ENCODE measurements at regions not wholly inside any gene's neighbourhood (a gene's known extent, or its start where the extent isn't known, plus 50 kb on each side); places are given as distances from the start of the nearest gene placed in this dataset.

DNA sequence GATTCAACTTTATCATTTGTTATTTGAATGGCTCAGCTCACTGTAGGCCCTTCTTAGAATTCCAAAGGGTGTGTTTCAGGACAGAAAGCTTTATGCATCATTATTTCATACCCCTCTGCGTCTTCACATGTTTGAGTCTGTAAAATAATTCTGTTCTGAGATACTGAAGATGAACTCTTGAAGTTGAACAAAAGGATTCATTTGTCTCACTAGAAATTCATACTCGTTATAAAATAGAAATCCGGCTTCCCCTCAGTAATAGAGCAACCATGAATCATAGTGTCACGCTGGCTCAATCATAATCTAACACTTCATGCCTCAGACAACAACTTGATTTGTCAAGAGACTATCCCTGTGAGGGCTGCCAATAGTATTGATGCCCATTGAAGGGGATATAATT lies 1015.4 kb upstream of the SEMA6D start (continued):
- TF ChIP-seq, protein P1, sequence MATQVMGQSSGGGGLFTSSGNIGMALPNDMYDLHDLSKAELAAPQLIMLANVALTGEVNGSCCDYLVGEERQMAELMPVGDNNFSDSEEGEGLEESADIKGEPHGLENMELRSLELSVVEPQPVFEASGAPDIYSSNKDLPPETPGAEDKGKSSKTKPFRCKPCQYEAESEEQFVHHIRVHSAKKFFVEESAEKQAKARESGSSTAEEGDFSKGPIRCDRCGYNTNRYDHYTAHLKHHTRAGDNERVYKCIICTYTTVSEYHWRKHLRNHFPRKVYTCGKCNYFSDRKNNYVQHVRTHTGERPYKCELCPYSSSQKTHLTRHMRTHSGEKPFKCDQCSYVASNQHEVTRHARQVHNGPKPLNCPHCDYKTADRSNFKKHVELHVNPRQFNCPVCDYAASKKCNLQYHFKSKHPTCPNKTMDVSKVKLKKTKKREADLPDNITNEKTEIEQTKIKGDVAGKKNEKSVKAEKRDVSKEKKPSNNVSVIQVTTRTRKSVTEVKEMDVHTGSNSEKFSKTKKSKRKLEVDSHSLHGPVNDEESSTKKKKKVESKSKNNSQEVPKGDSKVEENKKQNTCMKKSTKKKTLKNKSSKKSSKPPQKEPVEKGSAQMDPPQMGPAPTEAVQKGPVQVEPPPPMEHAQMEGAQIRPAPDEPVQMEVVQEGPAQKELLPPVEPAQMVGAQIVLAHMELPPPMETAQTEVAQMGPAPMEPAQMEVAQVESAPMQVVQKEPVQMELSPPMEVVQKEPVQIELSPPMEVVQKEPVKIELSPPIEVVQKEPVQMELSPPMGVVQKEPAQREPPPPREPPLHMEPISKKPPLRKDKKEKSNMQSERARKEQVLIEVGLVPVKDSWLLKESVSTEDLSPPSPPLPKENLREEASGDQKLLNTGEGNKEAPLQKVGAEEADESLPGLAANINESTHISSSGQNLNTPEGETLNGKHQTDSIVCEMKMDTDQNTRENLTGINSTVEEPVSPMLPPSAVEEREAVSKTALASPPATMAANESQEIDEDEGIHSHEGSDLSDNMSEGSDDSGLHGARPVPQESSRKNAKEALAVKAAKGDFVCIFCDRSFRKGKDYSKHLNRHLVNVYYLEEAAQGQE (IDR thresholded peaks at IDR 0.05) = no peak
- TF ChIP-seq GABPA (IDR thresholded peaks at IDR 0.05 in 1 of 2, conservative IDR thresholded peaks at IDR 0.05 in 1 of 2) = no peak
- no peak for TF ChIP-seq FOXA1 (IDR thresholded peaks at IDR 0.05)
- no peak for TF ChIP-seq HNF4G (IDR thresholded peaks at IDR 0.05)
- TF ChIP-seq YY1 (IDR thresholded peaks at IDR 0.05) = no peak

DNA sequence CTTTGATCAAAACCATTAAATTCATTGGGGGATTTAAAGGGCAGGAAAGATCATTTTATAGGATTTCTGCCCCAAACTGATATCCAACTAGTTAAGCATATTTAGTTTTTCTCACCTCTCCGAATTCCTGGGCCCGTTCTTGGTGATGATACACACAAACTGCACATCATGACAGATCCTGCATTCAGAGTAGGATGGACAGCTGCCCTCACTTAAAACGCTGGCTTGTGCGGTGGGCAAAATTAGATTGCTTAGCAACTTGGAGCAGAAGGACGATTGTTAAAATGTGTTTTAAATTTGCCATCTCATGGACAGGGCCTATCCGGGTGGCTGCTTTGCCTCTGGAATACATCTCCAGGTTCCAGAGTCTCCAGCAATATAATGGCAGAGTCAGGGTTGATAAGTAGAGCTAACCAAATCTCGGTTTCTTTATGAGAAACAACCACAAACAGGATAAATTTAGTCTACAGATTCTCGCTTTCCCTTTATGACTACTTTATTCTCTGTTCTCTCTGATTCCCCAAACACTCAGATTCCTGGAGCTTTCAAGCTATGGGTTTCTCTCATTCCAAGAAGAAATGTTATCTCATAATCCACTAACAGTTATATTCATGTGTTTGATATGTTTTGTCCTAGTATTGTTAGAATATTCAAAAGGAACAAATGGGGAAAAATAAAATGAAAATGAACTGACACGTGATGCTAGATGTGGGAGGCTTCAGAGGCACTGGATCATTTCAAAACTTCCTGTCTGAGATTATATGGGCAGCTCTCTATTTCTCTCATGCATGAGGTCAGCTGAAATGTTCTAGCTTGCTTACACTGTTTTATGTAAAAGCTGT lies 1014.1 kb upstream of the SEMA6D start:
- TF ChIP-seq, protein P1 (IDR thresholded peaks at IDR 0.05) = no peak
- TF ChIP-seq NR2F2 (IDR thresholded peaks at IDR 0.05) = peak; percentile 62
- no peaks in the 10 kb centered on the region for H3K9me3 ChIP-seq (ENCODE audit: control insufficient read depth in 4 of 4, low read length in 3 of 4)
- no peak overlapping the region for H3K9ac ChIP-seq (ENCODE audit: low read depth in 1 of 2, low read length in 2 of 2)
- no peak for DNase-seq (ENCODE audit: low spot score)
- WGBS = 66% methylated on average over 9 of the region's 9 CpGs
- H3K36me3 ChIP-seq (ENCODE audit: control insufficient read depth in 4 of 4, insufficient read depth in 3 of 4, low read depth in 1 of 4, low read length in 3 of 4) = no peaks in the 10 kb centered on the region
- no peaks in the 10 kb centered on the region for H3K4me1 ChIP-seq (ENCODE audit: control insufficient read depth in 4 of 4, insufficient read depth in 4 of 4, low read length in 3 of 4)
- no peak overlapping the region for H3K4me3 ChIP-seq (ENCODE audit: low read depth in 1 of 3, low read length in 3 of 3)
- H3K27me3 ChIP-seq (ENCODE audit: control insufficient read depth in 4 of 4, insufficient read depth in 4 of 4, low read length in 3 of 4) = no peaks in the 10 kb centered on the region
- no peak overlapping the region for H3K27ac ChIP-seq (ENCODE audit: low read depth in 1 of 2, low read length in 2 of 2)

DNA sequence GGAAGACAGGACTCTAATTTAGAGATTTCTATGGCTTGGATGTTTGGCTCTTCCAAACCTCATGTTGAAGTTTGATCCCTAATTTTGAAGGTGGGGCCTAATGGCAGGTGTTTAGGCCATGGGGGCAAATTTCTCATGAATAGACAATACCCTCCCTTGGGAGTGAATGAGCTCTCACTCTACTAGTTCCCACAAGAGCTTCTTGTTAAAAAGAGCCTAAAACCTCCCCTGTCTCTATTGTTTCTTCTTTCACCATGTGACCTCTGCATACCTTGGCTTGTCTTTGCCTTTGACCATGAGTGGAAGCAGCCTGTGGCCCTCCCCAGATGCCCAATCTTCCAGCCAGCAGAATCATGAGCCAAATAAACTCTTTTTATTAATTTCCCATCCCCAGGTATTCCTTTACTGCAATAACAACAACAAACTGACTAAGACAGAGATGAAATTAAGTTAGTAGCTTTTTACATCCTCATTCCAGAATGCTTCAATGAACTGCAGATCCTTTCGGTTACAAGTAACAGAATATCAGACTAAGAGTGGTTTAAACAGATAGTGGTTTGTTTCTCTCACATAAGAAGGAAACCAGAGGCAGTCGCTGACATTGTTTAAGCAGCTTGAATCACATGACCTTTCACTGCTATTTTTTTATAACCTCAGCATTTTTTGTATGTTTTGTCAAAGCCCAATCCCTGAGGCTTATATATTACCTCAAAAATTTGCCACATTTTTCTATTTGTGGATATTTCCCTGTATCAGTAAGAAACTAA lies 1013.3 kb upstream of the SEMA6D start:
- Histone ChIP-seq H3K27me3 (ENCODE audit: control insufficient read depth in 4 of 4, insufficient read depth in 4 of 4, low read length in 3 of 4) (no peaks in the 10 kb centered on the region), H3K36me3 (ENCODE audit: control insufficient read depth in 4 of 4, insufficient read depth in 3 of 4, low read depth in 1 of 4, low read length in 3 of 4) (no peaks in the 10 kb centered on the region), H3K9me3 (ENCODE audit: control insufficient read depth in 4 of 4, low read length in 3 of 4) (no peaks in the 10 kb centered on the region), H3K27ac (ENCODE audit: low read depth in 1 of 2, low read length in 2 of 2) (no peak overlapping the region), H3K9ac (ENCODE audit: low read depth in 1 of 2, low read length in 2 of 2) (no peak overlapping the region), H3K4me1 (ENCODE audit: control insufficient read depth in 4 of 4, insufficient read depth in 4 of 4, low read length in 3 of 4) (no peaks in the 10 kb centered on the region), H3K4me3 (ENCODE audit: low read depth in 1 of 3, low read length in 3 of 3) (no peak overlapping the region)
- no peak for DNase-seq (ENCODE audit: low spot score)
- 58% methylated on average over 2 of the region's 2 CpGs for WGBS
- no peak for TF ChIP-seq RXRA (IDR thresholded peaks at IDR 0.05)
- TF ChIP-seq, protein P2, sequence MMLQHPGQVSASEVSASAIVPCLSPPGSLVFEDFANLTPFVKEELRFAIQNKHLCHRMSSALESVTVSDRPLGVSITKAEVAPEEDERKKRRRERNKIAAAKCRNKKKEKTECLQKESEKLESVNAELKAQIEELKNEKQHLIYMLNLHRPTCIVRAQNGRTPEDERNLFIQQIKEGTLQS (IDR thresholded peaks at IDR 0.05) = no peak
- TF ChIP-seq, protein P3, sequence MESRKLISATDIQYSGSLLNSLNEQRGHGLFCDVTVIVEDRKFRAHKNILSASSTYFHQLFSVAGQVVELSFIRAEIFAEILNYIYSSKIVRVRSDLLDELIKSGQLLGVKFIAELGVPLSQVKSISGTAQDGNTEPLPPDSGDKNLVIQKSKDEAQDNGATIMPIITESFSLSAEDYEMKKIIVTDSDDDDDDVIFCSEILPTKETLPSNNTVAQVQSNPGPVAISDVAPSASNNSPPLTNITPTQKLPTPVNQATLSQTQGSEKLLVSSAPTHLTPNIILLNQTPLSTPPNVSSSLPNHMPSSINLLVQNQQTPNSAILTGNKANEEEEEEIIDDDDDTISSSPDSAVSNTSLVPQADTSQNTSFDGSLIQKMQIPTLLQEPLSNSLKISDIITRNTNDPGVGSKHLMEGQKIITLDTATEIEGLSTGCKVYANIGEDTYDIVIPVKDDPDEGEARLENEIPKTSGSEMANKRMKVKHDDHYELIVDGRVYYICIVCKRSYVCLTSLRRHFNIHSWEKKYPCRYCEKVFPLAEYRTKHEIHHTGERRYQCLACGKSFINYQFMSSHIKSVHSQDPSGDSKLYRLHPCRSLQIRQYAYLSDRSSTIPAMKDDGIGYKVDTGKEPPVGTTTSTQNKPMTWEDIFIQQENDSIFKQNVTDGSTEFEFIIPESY (IDR thresholded peaks at IDR 0.05) = no peak
- no peak for TF ChIP-seq EGR1 (IDR thresholded peaks at IDR 0.05; ENCODE audit: low read depth in 2 of 2)
- no peak for TF ChIP-seq FOXA2 (IDR thresholded peaks at IDR 0.05)
- TF ChIP-seq, protein P1 (IDR thresholded peaks at IDR 0.05) = no peak
- TF ChIP-seq, protein P4, sequence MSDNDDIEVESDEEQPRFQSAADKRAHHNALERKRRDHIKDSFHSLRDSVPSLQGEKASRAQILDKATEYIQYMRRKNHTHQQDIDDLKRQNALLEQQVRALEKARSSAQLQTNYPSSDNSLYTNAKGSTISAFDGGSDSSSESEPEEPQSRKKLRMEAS (IDR thresholded peaks at IDR 0.05) = no peak
- no peak for TF ChIP-seq GABPA (IDR thresholded peaks at IDR 0.05 in 1 of 2, conservative IDR thresholded peaks at IDR 0.05 in 1 of 2)
- TF ChIP-seq NR2F2 (IDR thresholded peaks at IDR 0.05) = no peak
- TF ChIP-seq YY1 (IDR thresholded peaks at IDR 0.05) = no peak
